OCI-LY3 (cell line): ENCODE measurements at regions not wholly inside any gene's neighbourhood (a gene's known extent, or its start where the extent isn't known, plus 50 kb on each side); places are given as distances from the start of the nearest gene placed in this dataset.
"Not testable (repeated sequence)": the region's sequence is repeated elsewhere in the genome, so short reads cannot be mapped to it uniquely, and the experiment has no call there.

Experiments
- H2AFZ ChIP-seq: fragments of 200-600, 300-600 bp; shearing (Covaris generic); 2 replicates; pipeline ENCODE4 v1.6.0; 2014; ENCODE audit warnings: antibody characterized with exemption, low read depth, low read length
- H3K27ac ChIP-seq: fragments of 200-600, 300-600 bp; sonication (generic); 2 replicates; pipeline ENCODE4 v1.5.1; 2014; ENCODE audit warnings: mild to moderate bottlenecking, low read length, moderate library complexity, mixed read lengths
- H3K27me3 ChIP-seq: fragments of 200-600, 300-600 bp; sonication (generic); 2 replicates; pipeline ENCODE4 v1.6.1; 2014; ENCODE audit warnings: low read depth, low read length, mixed read lengths
- H3K36me3 ChIP-seq: fragments of 200-600, 300-600 bp; sonication (generic); replicated peaks from 2 replicates; pipeline ENCODE3; 2014; ENCODE audit warnings: low read depth, low read length, mixed read lengths
- H3K4me1 ChIP-seq: fragments of 300-600, 200-600 bp; sonication (generic); 2 replicates; pipeline ENCODE4 v1.6.1; 2014; ENCODE audit warnings: low read length, mixed read lengths
- H3K4me2 ChIP-seq: fragments of 200-600, 300-600 bp; sonication (generic); 2 replicates; pipeline ENCODE4 v1.6.1; 2014; ENCODE audit warnings: low read length, mixed read lengths
- H3K4me3 ChIP-seq: fragments of 300-600, 200-600 bp; sonication (generic); 2 replicates; pipeline ENCODE4 v1.5.1; 2014; ENCODE audit warnings: antibody characterized with exemption, mild to moderate bottlenecking, low read length, moderate library complexity
- H3K79me2 ChIP-seq: fragments of 300-600, 200-600 bp; shearing (Covaris generic); 2 replicates; pipeline ENCODE4 v1.6.1; 2014; ENCODE audit warnings: mild to moderate bottlenecking, low read length, mixed read lengths
- H3K9ac ChIP-seq: fragments of 300-600, 200-600 bp; shearing (Covaris generic); 2 replicates; pipeline ENCODE4 v1.6.0; 2014; ENCODE audit warnings: mild to moderate bottlenecking, low read length, moderate library complexity
- H3K9me3 ChIP-seq: fragments of 200-600, 300-600 bp; shearing (Covaris generic); 2 replicates; pipeline ENCODE4 v1.6.1; 2014; ENCODE audit warnings: low read length, mixed read lengths; ENCODE audit not compliant: insufficient read depth
- H4K20me1 ChIP-seq: fragments of 200-600, 300-600 bp; sonication (generic); 2 replicates; pipeline ENCODE4 v1.6.1; 2016; ENCODE audit warnings: low read length, mixed read lengths; ENCODE audit not compliant: insufficient read depth

- H4K20me1 ChIP-seq, H3K27me3 ChIP-seq, H3K9ac ChIP-seq, H3K4me3 ChIP-seq, H3K36me3 ChIP-seq, H3K4me1 ChIP-seq, H2AFZ ChIP-seq, H3K79me2 ChIP-seq, H3K9me3 ChIP-seq, H3K4me2 ChIP-seq, H3K27ac ChIP-seq: not testable (repeated sequence)
Measured at GRCh38 chr7:73186589-73187309, 100.9 kb upstream of the SPDYE9 start.

GRCh38 chr7:73176813-73177212 is 91.0 kb upstream of the SPDYE9 start:
- not testable (repeated sequence) for H3K4me2 ChIP-seq, H3K79me2 ChIP-seq, H3K4me1 ChIP-seq, H3K4me3 ChIP-seq, H3K36me3 ChIP-seq, H3K9me3 ChIP-seq, H3K27me3 ChIP-seq, H3K9ac ChIP-seq, H2AFZ ChIP-seq, H3K27ac ChIP-seq, H4K20me1 ChIP-seq

- H3K4me3 ChIP-seq, H3K9ac ChIP-seq, H3K4me2 ChIP-seq, H3K27ac ChIP-seq, H3K4me1 ChIP-seq, H4K20me1 ChIP-seq, H3K79me2 ChIP-seq, H2AFZ ChIP-seq, H3K9me3 ChIP-seq, H3K36me3 ChIP-seq, H3K27me3 ChIP-seq: not testable (repeated sequence)
Measured at GRCh38 chr7:73175322-73175721, 89.5 kb upstream of the SPDYE9 start.

GRCh38 chr7:73170902-73171301 is 85.1 kb upstream of the SPDYE9 start:
- not testable (repeated sequence) for H3K27ac ChIP-seq, H3K4me3 ChIP-seq, H3K27me3 ChIP-seq, H3K9ac ChIP-seq, H2AFZ ChIP-seq, H3K4me2 ChIP-seq, H3K36me3 ChIP-seq, H3K9me3 ChIP-seq, H4K20me1 ChIP-seq, H3K79me2 ChIP-seq, H3K4me1 ChIP-seq

- H2AFZ ChIP-seq, H3K9ac ChIP-seq, H4K20me1 ChIP-seq, H3K27me3 ChIP-seq, H3K27ac ChIP-seq, H3K4me1 ChIP-seq, H3K79me2 ChIP-seq, H3K4me3 ChIP-seq, H3K9me3 ChIP-seq, H3K36me3 ChIP-seq, H3K4me2 ChIP-seq: not testable (repeated sequence)
Measured at GRCh38 chr7:73170415-73170814, 84.6 kb upstream of the SPDYE9 start.

GRCh38 chr7:73166152-73166551 is 80.3 kb upstream of the SPDYE9 start:
- not testable (repeated sequence) for H3K9ac ChIP-seq, H3K4me2 ChIP-seq, H3K9me3 ChIP-seq, H3K27me3 ChIP-seq, H4K20me1 ChIP-seq, H3K4me1 ChIP-seq, H3K36me3 ChIP-seq, H3K79me2 ChIP-seq, H3K4me3 ChIP-seq, H3K27ac ChIP-seq, H2AFZ ChIP-seq

- H3K4me2 ChIP-seq, H3K4me1 ChIP-seq, H3K27ac ChIP-seq, H3K9me3 ChIP-seq, H2AFZ ChIP-seq, H3K27me3 ChIP-seq, H3K79me2 ChIP-seq, H3K9ac ChIP-seq, H4K20me1 ChIP-seq, H3K36me3 ChIP-seq, H3K4me3 ChIP-seq: not testable (repeated sequence)
Measured at GRCh38 chr7:73162680-73163079, 76.8 kb upstream of the SPDYE9 start.

GRCh38 chr7:73161727-73162126 is 75.9 kb upstream of the SPDYE9 start:
- not testable (repeated sequence) for H3K4me3 ChIP-seq, H3K9ac ChIP-seq, H3K4me1 ChIP-seq, H3K27ac ChIP-seq, H3K4me2 ChIP-seq, H4K20me1 ChIP-seq, H3K9me3 ChIP-seq, H3K27me3 ChIP-seq, H3K79me2 ChIP-seq, H2AFZ ChIP-seq, H3K36me3 ChIP-seq

GRCh38 chr7:73157169-73157661 is 71.4 kb upstream of the SPDYE9 start:
- not testable (repeated sequence) for H3K9ac ChIP-seq, H2AFZ ChIP-seq, H3K4me1 ChIP-seq, H3K36me3 ChIP-seq, H3K9me3 ChIP-seq, H3K4me3 ChIP-seq, H3K27me3 ChIP-seq, H3K79me2 ChIP-seq, H3K4me2 ChIP-seq, H4K20me1 ChIP-seq, H3K27ac ChIP-seq
